H1 (cell line): ENCODE measurements at regions not wholly inside any gene's neighbourhood (a gene's known extent, or its start where the extent isn't known, plus 50 kb on each side); places are given as distances from the start of the nearest gene placed in this dataset.

Experiments
- CTCF ChIA-PET: fragments of 300-600 bp; sonication (Branson Sonifier 250); formaldehyde crosslinking; loops from one replicate; lab custom pipeline; 2021; ENCODE audit not compliant: partially characterized antibody; lab: Charles Lee
- POLR2A ChIA-PET: fragments of 300-600 bp; sonication (Branson Sonifier 250); formaldehyde crosslinking; loops from one replicate; lab custom pipeline; 2021; ENCODE audit warnings: inconsistent platforms; ENCODE audit not compliant: partially characterized antibody; lab: Charles Lee
- DNase-seq, 2 experiments: peaks; one replicate each; pipeline versions ENCODE4 v3.0.0 to v3.0.0-alpha.2; 2010 to 2022; ENCODE audit warnings: low spot score in 2 of 2, low read depth in 1 of 2, mixed read lengths in 1 of 2
- FAIRE-seq: peaks from 2 replicates; lab custom pipeline; 2011; peaks lifted over from hg19 to GRCh38; lab: Jason Lieb, UNC
- H2AFZ ChIP-seq: 2 replicates; pipeline ENCODE4 v1.8.1; 2012; ENCODE audit warnings: low read length, inconsistent platforms
- H2AK5ac ChIP-seq: 2 replicates; pipeline ENCODE4 v1.6.1; 2013; ENCODE audit warnings: low read depth, low read length
- H2BK120ac ChIP-seq: replicated peaks from 2 replicates; pipeline ENCODE3; 2013; ENCODE audit warnings: low read depth, low read length, inconsistent platforms
- H2BK12ac ChIP-seq: 2 replicates; pipeline ENCODE4 v1.6.1; 2013; ENCODE audit warnings: low read depth, low read length
- H2BK15ac ChIP-seq: 2 replicates; pipeline ENCODE4 v1.6.1; 2013; ENCODE audit warnings: low read length
- H2BK20ac ChIP-seq: 2 replicates; pipeline ENCODE4 v1.6.1; 2013; ENCODE audit warnings: low read length
- H2BK5ac ChIP-seq: 2 replicates; pipeline ENCODE4 v1.6.1; 2013; ENCODE audit warnings: low read depth, low read length
- H3K14ac ChIP-seq: 2 replicates; pipeline ENCODE4 v1.6.1; 2013; ENCODE audit warnings: inconsistent platforms; ENCODE audit not compliant: insufficient read length
- H3K18ac ChIP-seq: 2 replicates; pipeline ENCODE4 v1.6.1; 2013; ENCODE audit warnings: low read length; ENCODE audit errors: extremely low read depth
- H3K23ac ChIP-seq: 2 replicates; pipeline ENCODE4 v1.6.1; 2013; ENCODE audit warnings: inconsistent platforms; ENCODE audit not compliant: insufficient read length
- H3K23me2 ChIP-seq: 2 replicates; pipeline ENCODE4 v1.6.1; 2013; ENCODE audit warnings: low read depth, low read length
- H3K27ac ChIP-seq: 2 replicates; pipeline ENCODE4 v1.6.1; 2011; ENCODE audit warnings: low read depth, low read length, inconsistent platforms
- H3K27me3 ChIP-seq, 4 experiments: replicated peaks in 1 of 4; 1 replicate in 1 of 4; 2 replicates in 3 of 4; pipeline versions ENCODE4 v1.6.1 to v1.8.1; 2011 to 2013; ENCODE audit warnings: low read length in 3 of 4, mild to moderate bottlenecking in 3 of 4, inconsistent platforms in 2 of 4, mixed read lengths in 2 of 4, moderate library complexity in 1 of 4; ENCODE audit not compliant: control insufficient read depth in 3 of 4, insufficient read depth in 3 of 4; ENCODE audit errors: extremely low read depth in 1 of 4
- H3K36me3 ChIP-seq, 4 experiments: 2 replicates each; pipeline versions ENCODE4 v1.6.1 to v1.8.1; 2011 to 2013; ENCODE audit warnings: mild to moderate bottlenecking in 4 of 4, low read length in 3 of 4, moderate library complexity in 2 of 4, control low read depth in 1 of 4, inconsistent platforms in 1 of 4; ENCODE audit not compliant: insufficient read depth in 4 of 4, control insufficient read depth in 2 of 4
- H3K4ac ChIP-seq: replicated peaks from 2 replicates; pipeline ENCODE3; 2013; ENCODE audit warnings: low read length, low read depth, mixed read lengths, inconsistent platforms; ENCODE audit not compliant: insufficient read length
- H3K4me1 ChIP-seq, 4 experiments: replicated peaks in 1 of 4; 1 replicate in 1 of 4; 2 replicates in 3 of 4; pipeline versions ENCODE4 v1.6.1 to v1.8.1; 2011 to 2013; ENCODE audit warnings: low read length in 3 of 4, inconsistent platforms in 2 of 4, mixed read lengths in 1 of 4; ENCODE audit not compliant: insufficient read depth in 4 of 4, control insufficient read depth in 3 of 4
- H3K4me2 ChIP-seq, 2 experiments: 2 replicates each; pipeline versions ENCODE4 v1.6.1 to v1.8.1; 2011 to 2013; ENCODE audit warnings: low read depth in 2 of 2, low read length in 2 of 2, control low read depth in 1 of 2, inconsistent platforms in 1 of 2, mild to moderate bottlenecking in 1 of 2; ENCODE audit not compliant: insufficient read depth in 1 of 2
- H3K4me3 ChIP-seq, 4 experiments: fragments of 200-600, 300-600 bp in 1 of 4; sonication (generic), shearing (Covaris generic), sonication (Bioruptor Twin) in 1 of 4; 2 replicates each; pipeline versions ENCODE4 v1.5.1 to v1.8.1; 2011 to 2016; ENCODE audit warnings: low read length in 4 of 4, low read depth in 3 of 4, control low read depth in 2 of 4, inconsistent platforms in 2 of 4, mild to moderate bottlenecking in 2 of 4, mixed read lengths in 1 of 4, moderate library complexity in 1 of 4; ENCODE audit not compliant: insufficient read depth in 2 of 4; ENCODE audit errors: extremely low read depth in 1 of 4
- H3K56ac ChIP-seq: replicated peaks from 2 replicates; pipeline ENCODE3; 2013; ENCODE audit warnings: low read depth, mild to moderate bottlenecking, mixed read lengths, low read length, inconsistent platforms; ENCODE audit not compliant: insufficient read length
- H3K79me1 ChIP-seq: 2 replicates; pipeline ENCODE4 v1.6.1; 2013; ENCODE audit warnings: low read depth, low read length, control low read depth
- H3K79me2 ChIP-seq, 2 experiments: 2 replicates each; pipeline versions ENCODE4 v1.6.1 to v1.8.1; 2012 to 2013; ENCODE audit warnings: low read length in 2 of 2, mild to moderate bottlenecking in 2 of 2, inconsistent platforms in 1 of 2; ENCODE audit not compliant: insufficient read depth in 2 of 2, control insufficient read depth in 1 of 2
- H3K9ac ChIP-seq, 4 experiments: replicated peaks in 1 of 4; 1 replicate in 1 of 4; 2 replicates in 3 of 4; pipeline versions ENCODE4 v1.6.1 to v1.8.1; 2011 to 2013; ENCODE audit warnings: low read depth in 3 of 4, low read length in 3 of 4, control low read depth in 2 of 4, mild to moderate bottlenecking in 2 of 4, moderate library complexity in 2 of 4, inconsistent platforms in 1 of 4; ENCODE audit errors: extremely low read depth in 1 of 4
- H3K9me3 ChIP-seq, 2 experiments: 2 replicates each; pipeline versions ENCODE4 v1.6.1 to v1.8.1; 2012 to 2013; ENCODE audit warnings: mild to moderate bottlenecking in 2 of 2, moderate library complexity in 2 of 2, control low read depth in 1 of 2, inconsistent platforms in 1 of 2, low read depth in 1 of 2, low read length in 1 of 2, mixed read lengths in 1 of 2; ENCODE audit not compliant: insufficient read depth in 2 of 2
- H4K20me1 ChIP-seq, 2 experiments: replicated peaks in 1 of 2; 2 replicates each; pipeline versions ENCODE3 to v1.8.1; 2011 to 2013; ENCODE audit warnings: inconsistent platforms in 2 of 2, low read length in 2 of 2, mild to moderate bottlenecking in 1 of 2; ENCODE audit not compliant: insufficient read depth in 2 of 2, control insufficient read depth in 1 of 2
- H4K5ac ChIP-seq: 2 replicates; pipeline ENCODE4 v1.6.1; 2013; ENCODE audit warnings: low read length, low read depth, mixed read lengths, inconsistent platforms; ENCODE audit not compliant: insufficient read length
- H4K8ac ChIP-seq: 2 replicates; pipeline ENCODE4 v1.8.0; 2013; ENCODE audit warnings: mild to moderate bottlenecking, moderate library complexity, low read length, inconsistent platforms; ENCODE audit not compliant: insufficient read depth; ENCODE audit errors: extremely low read depth
- H4K91ac ChIP-seq: replicated peaks from 2 replicates; pipeline ENCODE3; 2013; ENCODE audit warnings: low read length, mixed read lengths, inconsistent platforms; ENCODE audit not compliant: insufficient read length
- ATF2 ChIP-seq: IDR thresholded peaks from 2 replicates; pipeline ENCODE4 v1.6.1; 2012; ENCODE audit warnings: low read length, inconsistent platforms
- BRCA1 ChIP-seq: IDR thresholded peaks from 2 replicates; pipeline ENCODE4 v1.6.1; 2012; ENCODE audit warnings: low read depth, low read length, improper control_type of control experiment
- CHD2 ChIP-seq: IDR thresholded peaks from 2 replicates; pipeline ENCODE4 v1.6.1; 2012; ENCODE audit warnings: low read length, improper control_type of control experiment
- KDM1A ChIP-seq: fragments of 200-600, 300-600 bp; sonication (generic); IDR thresholded peaks from 2 replicates; pipeline ENCODE4 v1.7.1; 2016; ENCODE audit warnings: mild to moderate bottlenecking, low read length, borderline replicate concordance
- SP4 ChIP-seq: IDR thresholded peaks from 2 replicates; pipeline ENCODE4 v1.6.1; 2012; ENCODE audit warnings: low read length, inconsistent platforms
- YY1 ChIP-seq: IDR thresholded peaks from 2 replicates; pipeline ENCODE4 v1.6.1; 2011; ENCODE audit warnings: low read depth, mild to moderate bottlenecking, low read length
- WGBS, 2 experiments: shearing (Covaris generic) in 1 of 2; methylation state at CpG; one replicate each; pipeline versions ENCODE4 v1.1.6 to v1.1.7; 2013 to 2015; ENCODE audit warnings: low lambda C conversion rate in 2 of 2, mixed read lengths in 2 of 2, inconsistent platforms in 1 of 2, low coverage in 1 of 2, missing lambda C conversion rate in 1 of 2; ENCODE audit not compliant: insufficient replicate concordance in 2 of 2, insufficient coverage in 1 of 2, insufficient read length in 1 of 2; ENCODE audit errors: extremely low coverage in 1 of 2, missing lambda C conversion rate in 1 of 2; 5-methylcytosine and 5-hydroxymethylcytosine counted together
- TF ChIP-seq, protein P1 (sequence below): IDR thresholded peaks from 2 replicates; pipeline ENCODE4 v1.6.1; 2012; ENCODE audit warnings: inconsistent platforms

DNA sequence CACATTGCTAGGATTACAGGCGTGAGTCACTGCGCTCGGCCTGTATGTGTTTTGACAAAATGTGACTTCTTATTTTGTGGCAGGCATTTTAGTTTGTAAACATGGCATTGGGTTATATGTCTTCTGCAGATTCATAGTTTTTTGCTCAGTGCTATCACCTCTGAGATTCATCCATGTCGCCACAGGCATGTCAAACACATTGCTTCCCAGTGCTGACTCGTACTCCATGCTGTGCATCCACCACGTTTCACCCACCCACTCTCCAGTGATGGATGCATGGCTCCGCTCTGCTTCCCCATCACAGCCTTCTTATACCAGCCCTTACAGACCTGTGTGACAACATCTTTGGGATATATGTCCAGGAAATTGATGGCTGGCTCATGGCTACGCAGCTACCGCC, 158.8 kb downstream of the GAS1 start:
- no peak overlapping the region for H2AFZ ChIP-seq
- no peak overlapping the region for H4K5ac ChIP-seq
- ChIA-PET CTCF (interaction anchor here (1.4 kb wide), 1 partner anchor 12 kb away, joined by 3 read pairs; no protein-coding TSS in a partner anchor), POLR2A (no interaction called here)
- DNase-seq (no peak), FAIRE-seq (no peak)
- H3K14ac ChIP-seq: no peak overlapping the region
- H2BK12ac ChIP-seq: no peak overlapping the region
- no peak overlapping the region for H3K9ac ChIP-seq
- no peak overlapping the region for H2AK5ac ChIP-seq
- H4K8ac ChIP-seq: no peak overlapping the region; the same call in 1 of the 2 replicates
- H3K4me3 ChIP-seq: no peak overlapping the region
- no peak overlapping the region for H3K56ac ChIP-seq
- 0 out of 2 replicates have a peak overlapping the region, but pooled peaks have one; percentile 36 for H2BK15ac ChIP-seq
- no peak overlapping the region for H2BK20ac ChIP-seq
- whole genome bisulfite sequencing, 2 experiments: 90% methylated on average over 9 of the region's 9 CpGs; no CpG with 5 or more reads in 1 of the 2 experiments
- H4K91ac ChIP-seq: no peak overlapping the region
- no peaks in the 10 kb centered on the region for H3K9me3 ChIP-seq
- no peak overlapping the region for H3K27ac ChIP-seq
- no peaks in the 10 kb centered on the region for H3K4me1 ChIP-seq
- no peaks in the 10 kb centered on the region for H3K79me1 ChIP-seq
- no peaks in the 10 kb centered on the region for H3K79me2 ChIP-seq
- H3K23ac ChIP-seq: no peak overlapping the region
- H3K27me3 ChIP-seq: no peaks in the 10 kb centered on the region
- H2BK5ac ChIP-seq: no peak overlapping the region
- H3K4ac ChIP-seq: no peak overlapping the region
- H3K36me3 ChIP-seq: no peaks in the 10 kb centered on the region
- H2BK120ac ChIP-seq: no peak overlapping the region
- no peak overlapping the region for H3K18ac ChIP-seq
- no peaks in the 10 kb centered on the region for H3K23me2 ChIP-seq
- H3K4me2 ChIP-seq: no peak overlapping the region
- H4K20me1 ChIP-seq: no peaks in the 10 kb centered on the region
- no peak for TF ChIP-seq CHD2
- no peak for TF ChIP-seq ATF2
- TF ChIP-seq BRCA1: no peak
- TF ChIP-seq, protein P1, sequence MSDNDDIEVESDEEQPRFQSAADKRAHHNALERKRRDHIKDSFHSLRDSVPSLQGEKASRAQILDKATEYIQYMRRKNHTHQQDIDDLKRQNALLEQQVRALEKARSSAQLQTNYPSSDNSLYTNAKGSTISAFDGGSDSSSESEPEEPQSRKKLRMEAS: no peak
- TF ChIP-seq SP4: no peak
- no peak for TF ChIP-seq KDM1A
- no peak for TF ChIP-seq YY1
